Mucosa of stomach (tissue), 1 donor: ENCODE measurements at regions not wholly inside any gene's neighbourhood (a gene's known extent, or its start where the extent isn't known, plus 50 kb on each side); places are given as distances from the start of the nearest gene placed in this dataset.

Experiments used
- H3K27me3 ChIP-seq: one replicate; pipeline ENCODE4 v1.7.0; 2013; ENCODE audit warnings: mild to moderate bottlenecking, low read length; ENCODE audit not compliant: control insufficient read depth, insufficient read depth
- H3K36me3 ChIP-seq: one replicate; pipeline ENCODE4 v1.7.0; 2013; ENCODE audit warnings: low read length; ENCODE audit not compliant: control insufficient read depth, insufficient read depth
- H3K4me1 ChIP-seq: one replicate; pipeline ENCODE4 v1.7.0; 2013; ENCODE audit warnings: mild to moderate bottlenecking, low read length; ENCODE audit not compliant: control insufficient read depth, insufficient read depth
- H3K4me3 ChIP-seq: one replicate; pipeline ENCODE4 v1.7.0; 2013; ENCODE audit warnings: low read length
- H3K9ac ChIP-seq: one replicate; pipeline ENCODE4 v1.7.0; 2013; ENCODE audit warnings: mild to moderate bottlenecking, low read length, moderate library complexity
- H3K9me3 ChIP-seq: one replicate; pipeline ENCODE4 v1.7.0; 2013; ENCODE audit warnings: mild to moderate bottlenecking, low read length, moderate library complexity; ENCODE audit not compliant: control insufficient read depth
- donor health status: Pancreatic carcinoma.

- no peaks in the 10 kb centered on the region for H3K27me3 ChIP-seq
- H3K36me3 ChIP-seq, result no peaks in the 10 kb centered on the region
- no peaks in the 10 kb centered on the region for H3K9me3 ChIP-seq
- no peaks in the 10 kb centered on the region for H3K4me1 ChIP-seq
- no peak overlapping the region for H3K4me3 ChIP-seq
- H3K9ac ChIP-seq, result no peak overlapping the region
These were observed 169.3 kb upstream of the E2F8 start for GRCh38 chr11:19410032-19410431.

GRCh38 chr11:19409307-19409706 is 168.6 kb upstream of the E2F8 start:
- no peaks in the 10 kb centered on the region for H3K9me3 ChIP-seq
- H3K4me3 ChIP-seq, result no peak overlapping the region
- H3K4me1 ChIP-seq, result no peaks in the 10 kb centered on the region
- H3K9ac ChIP-seq, result no peak overlapping the region
- H3K36me3 ChIP-seq, result no peaks in the 10 kb centered on the region
- H3K27me3 ChIP-seq, result no peaks in the 10 kb centered on the region

- Histone ChIP-seq H3K9ac (no peak overlapping the region), H3K4me3 (no peak overlapping the region), H3K4me1 (no peaks in the 10 kb centered on the region), H3K9me3 (no peaks in the 10 kb centered on the region), H3K36me3 (no peaks in the 10 kb centered on the region), H3K27me3 (no peaks in the 10 kb centered on the region)
These were observed 167.0 kb upstream of the E2F8 start for GRCh38 chr11:19407677-19408270.

GRCh38 chr11:19405966-19406365 is 165.2 kb upstream of the E2F8 start:
- no peaks in the 10 kb centered on the region for H3K4me1 ChIP-seq
- H3K27me3 ChIP-seq, result no peaks in the 10 kb centered on the region
- H3K9ac ChIP-seq, result no peak overlapping the region
- no peak overlapping the region for H3K4me3 ChIP-seq
- no peaks in the 10 kb centered on the region for H3K9me3 ChIP-seq
- no peaks in the 10 kb centered on the region for H3K36me3 ChIP-seq

- Histone ChIP-seq H3K36me3 (no peaks in the 10 kb centered on the region), H3K4me3 (no peak overlapping the region), H3K9ac (no peak overlapping the region), H3K27me3 (no peaks in the 10 kb centered on the region), H3K4me1 (no peaks in the 10 kb centered on the region), H3K9me3 (no peaks in the 10 kb centered on the region)
These were observed 164.0 kb upstream of the E2F8 start for GRCh38 chr11:19404787-19405186.

- H3K27me3 ChIP-seq, result no peaks in the 10 kb centered on the region
- no peak overlapping the region for H3K9ac ChIP-seq
- H3K9me3 ChIP-seq, result no peaks in the 10 kb centered on the region
- no peaks in the 10 kb centered on the region for H3K36me3 ChIP-seq
- no peak overlapping the region for H3K4me3 ChIP-seq
- H3K4me1 ChIP-seq, result no peaks in the 10 kb centered on the region
These were observed 162.6 kb upstream of the E2F8 start for GRCh38 chr11:19403196-19403895.

GRCh38 chr11:19400296-19400695 is 159.6 kb upstream of the E2F8 start:
- Histone ChIP-seq H3K27me3 (no peaks in the 10 kb centered on the region), H3K4me1 (no peaks in the 10 kb centered on the region), H3K9me3 (no peaks in the 10 kb centered on the region), H3K9ac (no peak overlapping the region), H3K4me3 (no peak overlapping the region), H3K36me3 (no peaks in the 10 kb centered on the region)

GRCh38 chr11:19398772-19399527 is 158.2 kb upstream of the E2F8 start:
- Histone ChIP-seq H3K27me3 (no peaks in the 10 kb centered on the region), H3K4me1 (no peaks in the 10 kb centered on the region), H3K9ac (no peak overlapping the region), H3K4me3 (no peak overlapping the region), H3K36me3 (no peaks in the 10 kb centered on the region), H3K9me3 (no peaks in the 10 kb centered on the region)

GRCh38 chr11:19398273-19398672 is 157.5 kb upstream of the E2F8 start:
- H3K9ac ChIP-seq, result no peak overlapping the region
- H3K4me1 ChIP-seq, result no peaks in the 10 kb centered on the region
- H3K27me3 ChIP-seq, result no peaks in the 10 kb centered on the region
- H3K36me3 ChIP-seq, result no peaks in the 10 kb centered on the region
- no peak overlapping the region for H3K4me3 ChIP-seq
- no peaks in the 10 kb centered on the region for H3K9me3 ChIP-seq

- Histone ChIP-seq H3K9me3 (no peaks in the 10 kb centered on the region), H3K9ac (no peak overlapping the region), H3K4me3 (no peak overlapping the region), H3K4me1 (no peaks in the 10 kb centered on the region), H3K27me3 (no peaks in the 10 kb centered on the region), H3K36me3 (no peaks in the 10 kb centered on the region)
These were observed 154.3 kb upstream of the E2F8 start for GRCh38 chr11:19395050-19395449.

- no peaks in the 10 kb centered on the region for H3K9me3 ChIP-seq
- H3K9ac ChIP-seq, result no peak overlapping the region
- no peaks in the 10 kb centered on the region for H3K4me1 ChIP-seq
- no peaks in the 10 kb centered on the region for H3K36me3 ChIP-seq
- no peak overlapping the region for H3K4me3 ChIP-seq
- no peaks in the 10 kb centered on the region for H3K27me3 ChIP-seq
These were observed 153.8 kb upstream of the E2F8 start for GRCh38 chr11:19394525-19395016.

GRCh38 chr11:19393941-19394340 is 153.2 kb upstream of the E2F8 start:
- Histone ChIP-seq H3K4me1 (no peaks in the 10 kb centered on the region), H3K9me3 (no peaks in the 10 kb centered on the region), H3K9ac (no peak overlapping the region), H3K27me3 (no peaks in the 10 kb centered on the region), H3K4me3 (no peak overlapping the region), H3K36me3 (no peaks in the 10 kb centered on the region)
